Cardiac muscle cell (in vitro differentiated cells and primary cell): ENCODE measurements at regions not wholly inside any gene's neighbourhood (a gene's known extent, or its start where the extent isn't known, plus 50 kb on each side); places are given as distances from the start of the nearest gene placed in this dataset.

Source experiments
- DNase-seq, 2 donors: peaks; one replicate each; pipeline versions ENCODE4 v3.0.0 to v3.0.0-alpha.2; 2010 to 2017; ENCODE audit warnings: low read depth in 1 of 2, low spot score in 1 of 2
- H3K27ac ChIP-seq: fragments of 200-600 bp; sonication (generic); 2 replicates; pipeline ENCODE4 v1.5.1; 2016
- H3K27me3 ChIP-seq: fragments of 200-600 bp; sonication (generic); 2 replicates; pipeline ENCODE4 v1.6.0; 2016; ENCODE audit warnings: control low read depth
- H3K36me3 ChIP-seq: fragments of 200-600 bp; sonication (generic); 2 replicates; pipeline ENCODE4 v1.5.1; 2016; ENCODE audit warnings: control low read depth
- H3K4me1 ChIP-seq: fragments of 200-600 bp; sonication (generic); 2 replicates; pipeline ENCODE4 v1.8.1; 2017; ENCODE audit warnings: low read depth, mild to moderate bottlenecking, mixed run types
- H3K4me3 ChIP-seq: fragments of 200-600 bp; sonication (generic); 2 replicates; pipeline ENCODE4 v1.5.1; 2016; ENCODE audit warnings: mild to moderate bottlenecking
- H3K9me3 ChIP-seq: fragments of 200-600 bp; sonication (generic); 2 replicates; pipeline ENCODE4 v1.5.1; 2017; ENCODE audit warnings: low read depth, mild to moderate bottlenecking, control low read depth
- TF ChIP-seq, protein P1 (sequence below): IDR thresholded peaks from 2 replicates; pipeline ENCODE4 v1.5.1; 2012; ENCODE audit warnings: low read depth, mild to moderate bottlenecking, low read length

GRCh38 chr12:124150168-124150567 lies 144.7 kb upstream of the RFLNA start:
- no peak overlapping the region for H3K27ac ChIP-seq
- H3K27me3 ChIP-seq = no peaks in the 10 kb centered on the region
- H3K4me1 ChIP-seq = no peaks in the 10 kb centered on the region
- no peak overlapping the region for H3K4me3 ChIP-seq
- TF ChIP-seq, protein P1, sequence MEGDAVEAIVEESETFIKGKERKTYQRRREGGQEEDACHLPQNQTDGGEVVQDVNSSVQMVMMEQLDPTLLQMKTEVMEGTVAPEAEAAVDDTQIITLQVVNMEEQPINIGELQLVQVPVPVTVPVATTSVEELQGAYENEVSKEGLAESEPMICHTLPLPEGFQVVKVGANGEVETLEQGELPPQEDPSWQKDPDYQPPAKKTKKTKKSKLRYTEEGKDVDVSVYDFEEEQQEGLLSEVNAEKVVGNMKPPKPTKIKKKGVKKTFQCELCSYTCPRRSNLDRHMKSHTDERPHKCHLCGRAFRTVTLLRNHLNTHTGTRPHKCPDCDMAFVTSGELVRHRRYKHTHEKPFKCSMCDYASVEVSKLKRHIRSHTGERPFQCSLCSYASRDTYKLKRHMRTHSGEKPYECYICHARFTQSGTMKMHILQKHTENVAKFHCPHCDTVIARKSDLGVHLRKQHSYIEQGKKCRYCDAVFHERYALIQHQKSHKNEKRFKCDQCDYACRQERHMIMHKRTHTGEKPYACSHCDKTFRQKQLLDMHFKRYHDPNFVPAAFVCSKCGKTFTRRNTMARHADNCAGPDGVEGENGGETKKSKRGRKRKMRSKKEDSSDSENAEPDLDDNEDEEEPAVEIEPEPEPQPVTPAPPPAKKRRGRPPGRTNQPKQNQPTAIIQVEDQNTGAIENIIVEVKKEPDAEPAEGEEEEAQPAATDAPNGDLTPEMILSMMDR = no peak
- no peak for DNase-seq
- no peaks in the 10 kb centered on the region for H3K36me3 ChIP-seq
- no peaks in the 10 kb centered on the region for H3K9me3 ChIP-seq

- Histone ChIP-seq H3K4me3 (no peak overlapping the region), H3K36me3 (no peaks in the 10 kb centered on the region), H3K4me1 (no peaks in the 10 kb centered on the region), H3K9me3 (no peaks in the 10 kb centered on the region), H3K27me3 (no peaks in the 10 kb centered on the region), H3K27ac (no peak overlapping the region)
- TF ChIP-seq, protein P1 = no peak
- no peak for DNase-seq
Measured at GRCh38 chr12:124151583-124151982, 143.3 kb upstream of the RFLNA start.

DNA sequence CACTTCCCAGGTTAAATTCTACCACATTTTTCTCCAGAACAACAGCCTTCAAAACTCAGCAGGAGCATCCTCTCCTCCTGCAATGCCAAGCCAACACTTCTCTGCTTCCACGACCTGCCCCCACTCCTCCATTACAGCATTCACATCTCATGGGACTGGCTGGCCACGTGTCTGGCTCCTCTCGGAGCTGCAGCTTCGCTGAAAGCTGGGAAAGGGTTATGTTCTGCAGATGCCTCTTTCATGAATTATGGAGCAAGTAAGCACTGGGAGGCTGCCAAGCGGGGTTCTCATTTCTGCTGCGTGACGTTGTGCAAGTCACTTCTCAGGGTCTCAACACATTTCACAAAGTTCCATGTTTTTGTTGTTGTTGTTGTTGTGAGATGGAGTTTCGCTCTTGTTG lies 142.2 kb upstream of the RFLNA start:
- TF ChIP-seq, protein P1 = no peak
- Histone ChIP-seq H3K36me3 (no peaks in the 10 kb centered on the region), H3K4me3 (no peak overlapping the region), H3K27me3 (no peaks in the 10 kb centered on the region), H3K4me1 (no peaks in the 10 kb centered on the region), H3K27ac (no peak overlapping the region), H3K9me3 (no peaks in the 10 kb centered on the region)
- peak in 1 of 2 donors; percentile 65 for DNase-seq

- H3K9me3 ChIP-seq = no peaks in the 10 kb centered on the region
- H3K27ac ChIP-seq = no peak overlapping the region
- DNase-seq = no peak
- H3K4me3 ChIP-seq = no peak overlapping the region
- no peaks in the 10 kb centered on the region for H3K27me3 ChIP-seq
- H3K36me3 ChIP-seq = no peaks in the 10 kb centered on the region
- TF ChIP-seq, protein P1 = no peak
- no peaks in the 10 kb centered on the region for H3K4me1 ChIP-seq
Measured at GRCh38 chr12:124153392-124153791, 141.5 kb upstream of the RFLNA start.

GRCh38 chr12:124157406-124157805 lies 137.5 kb upstream of the RFLNA start:
- H3K4me3 ChIP-seq = no peak overlapping the region
- TF ChIP-seq, protein P1 = no peak
- no peak for DNase-seq
- no peaks in the 10 kb centered on the region for H3K36me3 ChIP-seq
- no peaks in the 10 kb centered on the region for H3K9me3 ChIP-seq
- H3K4me1 ChIP-seq = no peaks in the 10 kb centered on the region
- H3K27me3 ChIP-seq = no peaks in the 10 kb centered on the region
- H3K27ac ChIP-seq = no peak overlapping the region

DNA sequence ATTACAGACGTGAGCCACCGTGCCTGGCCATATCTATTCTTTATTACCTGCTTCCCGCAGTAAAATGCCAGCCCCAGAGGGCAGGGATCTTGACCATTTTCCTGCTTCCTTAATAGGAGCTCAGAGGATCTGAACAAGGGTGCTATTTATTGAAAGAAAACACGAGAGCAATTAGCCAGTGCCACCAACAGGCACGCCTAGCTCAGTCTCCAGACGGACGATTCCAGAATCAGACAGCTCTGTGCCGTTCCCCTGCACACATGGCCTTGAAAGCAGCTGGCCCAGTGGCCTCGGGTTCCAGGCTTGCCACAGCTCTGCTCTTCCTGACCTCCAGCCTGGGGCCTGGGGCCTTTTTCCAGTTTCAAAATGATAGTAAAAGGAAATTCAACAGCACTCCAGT lies 135.2 kb upstream of the RFLNA start:
- Histone ChIP-seq H3K9me3 (no peaks in the 10 kb centered on the region), H3K27ac (no peak overlapping the region), H3K36me3 (no peaks in the 10 kb centered on the region), H3K27me3 (no peaks in the 10 kb centered on the region), H3K4me1 (no peaks in the 10 kb centered on the region), H3K4me3 (no peak overlapping the region)
- no peak for DNase-seq
- TF ChIP-seq, protein P1 = no peak
